ENCODE measurements at regions not wholly inside any gene's neighbourhood (a gene's known extent, or its start where the extent isn't known, plus 50 kb on each side); places are given as distances from the start of the nearest gene placed in this dataset.

DNA sequence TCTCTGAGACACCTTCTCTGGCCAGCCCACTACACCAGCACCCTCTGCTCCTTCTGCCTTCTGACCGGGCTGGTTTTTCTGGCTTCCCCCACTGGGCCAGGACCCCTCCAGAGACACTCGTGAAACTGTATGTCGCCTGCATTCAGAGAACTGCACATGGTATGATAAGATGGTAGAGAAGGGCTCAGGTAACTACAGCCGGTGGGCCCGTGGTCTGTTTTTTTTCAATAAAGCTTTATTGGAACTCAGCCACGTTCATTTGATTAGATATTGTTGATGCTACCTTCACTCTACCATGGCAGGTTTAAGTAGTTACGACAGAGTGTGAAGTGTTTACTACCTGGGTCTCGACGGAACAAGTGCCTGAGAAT is 514.0 kb downstream of the TBC1D22A start:
- Histone ChIP-seq H3K4me3 (no peak overlapping the region), H3K27ac (no peak overlapping the region)
- TF ChIP-seq, protein P1, sequence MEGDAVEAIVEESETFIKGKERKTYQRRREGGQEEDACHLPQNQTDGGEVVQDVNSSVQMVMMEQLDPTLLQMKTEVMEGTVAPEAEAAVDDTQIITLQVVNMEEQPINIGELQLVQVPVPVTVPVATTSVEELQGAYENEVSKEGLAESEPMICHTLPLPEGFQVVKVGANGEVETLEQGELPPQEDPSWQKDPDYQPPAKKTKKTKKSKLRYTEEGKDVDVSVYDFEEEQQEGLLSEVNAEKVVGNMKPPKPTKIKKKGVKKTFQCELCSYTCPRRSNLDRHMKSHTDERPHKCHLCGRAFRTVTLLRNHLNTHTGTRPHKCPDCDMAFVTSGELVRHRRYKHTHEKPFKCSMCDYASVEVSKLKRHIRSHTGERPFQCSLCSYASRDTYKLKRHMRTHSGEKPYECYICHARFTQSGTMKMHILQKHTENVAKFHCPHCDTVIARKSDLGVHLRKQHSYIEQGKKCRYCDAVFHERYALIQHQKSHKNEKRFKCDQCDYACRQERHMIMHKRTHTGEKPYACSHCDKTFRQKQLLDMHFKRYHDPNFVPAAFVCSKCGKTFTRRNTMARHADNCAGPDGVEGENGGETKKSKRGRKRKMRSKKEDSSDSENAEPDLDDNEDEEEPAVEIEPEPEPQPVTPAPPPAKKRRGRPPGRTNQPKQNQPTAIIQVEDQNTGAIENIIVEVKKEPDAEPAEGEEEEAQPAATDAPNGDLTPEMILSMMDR (IDR thresholded peaks at IDR 0.05): no peak
- no peak for DNase-seq (ENCODE audit: low spot score)

DNA sequence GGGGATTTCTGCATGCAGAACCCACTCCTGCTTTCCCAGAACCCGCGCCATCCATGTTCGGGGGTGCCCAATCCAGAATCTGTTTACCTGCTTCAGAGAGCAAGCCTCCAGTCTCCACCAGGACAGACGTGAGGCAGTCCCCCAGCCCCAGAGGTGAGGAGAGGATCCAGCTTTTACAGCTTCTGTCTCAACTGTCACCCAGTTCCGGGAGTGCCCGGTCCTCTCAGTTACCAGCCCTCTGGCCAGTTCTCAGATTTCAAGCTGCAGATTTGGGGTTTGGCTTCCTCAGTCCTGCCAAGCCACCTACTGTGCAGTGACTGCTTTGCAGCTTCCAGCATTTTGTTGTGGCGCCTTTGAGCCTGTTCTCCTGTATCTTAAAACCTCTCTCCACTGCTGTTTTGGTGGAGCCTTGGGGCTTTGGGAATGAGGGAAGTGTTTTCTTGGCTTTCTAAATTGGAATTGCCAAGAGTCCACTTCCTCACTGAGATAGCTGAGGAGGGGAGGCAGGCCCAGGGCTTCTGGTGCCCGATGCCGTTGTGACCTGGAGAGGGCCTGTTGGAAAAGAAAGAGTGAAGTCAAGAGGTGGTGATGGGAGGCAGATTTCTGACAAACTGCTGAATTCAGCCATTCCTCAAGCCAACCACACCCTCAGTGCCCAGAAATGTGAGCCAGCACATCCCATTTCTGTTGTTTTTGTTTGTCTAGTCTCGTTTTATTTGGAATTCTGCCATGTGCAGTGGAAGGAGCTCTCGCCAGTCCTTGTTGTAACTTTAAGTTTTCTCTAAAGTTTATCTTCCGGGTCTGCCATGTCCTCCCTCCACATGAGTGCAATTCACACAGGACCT is 513.4 kb downstream of the TBC1D22A start:
- DNase-seq (ENCODE audit: low spot score): no peak
- Histone ChIP-seq H3K4me3 (no peak overlapping the region), H3K27ac (no peak overlapping the region)
- TF ChIP-seq, protein P1 (IDR thresholded peaks at IDR 0.05): no peak

DNA sequence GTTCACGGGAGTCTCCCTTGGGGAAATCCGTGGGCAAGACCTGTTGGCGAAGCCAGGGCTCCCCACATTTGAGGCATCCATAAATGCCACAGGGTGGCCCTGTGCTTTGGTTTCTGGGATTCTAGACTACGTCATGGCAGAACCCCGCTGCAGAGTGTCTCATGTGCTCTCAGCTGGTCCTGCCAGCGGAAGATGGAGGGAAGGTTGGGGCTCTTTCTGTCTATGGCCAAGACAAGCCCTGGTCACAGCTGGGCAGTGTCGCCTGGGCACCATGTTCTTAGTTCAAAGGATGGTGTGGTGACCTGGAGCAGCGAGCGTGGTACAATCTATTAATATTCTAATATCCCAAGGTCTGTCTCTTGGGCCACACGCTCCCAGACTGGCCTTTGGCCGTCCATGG is 511.7 kb downstream of the TBC1D22A start:
- no peak overlapping the region for H3K27ac ChIP-seq
- TF ChIP-seq, protein P1 (IDR thresholded peaks at IDR 0.05): no peak
- DNase-seq (ENCODE audit: low spot score): no peak
- no peak overlapping the region for H3K4me3 ChIP-seq

DNA sequence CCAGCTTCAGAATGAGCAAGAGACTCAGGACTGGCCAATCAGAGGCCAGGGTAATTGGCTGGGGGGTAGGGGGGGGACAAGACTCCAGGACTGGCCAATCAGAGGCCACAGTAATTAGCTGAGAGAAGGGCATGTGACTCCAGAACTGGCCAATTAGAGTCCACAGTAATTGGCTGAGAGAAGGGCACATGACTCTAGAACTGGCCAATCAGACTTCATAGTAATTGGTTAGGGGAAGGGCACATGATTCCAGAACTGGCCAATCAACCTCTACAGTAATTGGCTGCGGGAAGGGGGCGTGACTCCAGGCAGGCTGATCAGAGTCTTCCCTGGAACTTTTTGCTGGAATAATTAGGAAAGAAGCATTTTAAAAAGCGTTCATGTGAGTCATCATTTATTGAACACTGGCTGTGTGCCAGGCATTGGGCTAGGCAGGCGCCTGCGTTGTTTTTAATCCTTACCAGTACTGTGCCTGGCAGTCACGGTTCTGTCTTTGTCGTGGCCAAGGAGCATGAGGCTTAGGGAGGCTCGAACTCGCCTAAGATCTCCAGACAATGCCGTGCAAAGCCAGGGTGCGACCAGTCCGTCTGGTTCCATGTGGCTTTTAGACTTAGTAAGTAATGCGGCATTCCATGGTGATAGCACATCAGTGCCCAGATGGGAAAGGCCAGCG is 508.1 kb downstream of the TBC1D22A start:
- TF ChIP-seq, protein P1 (IDR thresholded peaks at IDR 0.05): no peak
- Histone ChIP-seq H3K27ac (no peak overlapping the region), H3K4me3 (no peak overlapping the region)
- no peak for DNase-seq (ENCODE audit: low spot score)

DNA sequence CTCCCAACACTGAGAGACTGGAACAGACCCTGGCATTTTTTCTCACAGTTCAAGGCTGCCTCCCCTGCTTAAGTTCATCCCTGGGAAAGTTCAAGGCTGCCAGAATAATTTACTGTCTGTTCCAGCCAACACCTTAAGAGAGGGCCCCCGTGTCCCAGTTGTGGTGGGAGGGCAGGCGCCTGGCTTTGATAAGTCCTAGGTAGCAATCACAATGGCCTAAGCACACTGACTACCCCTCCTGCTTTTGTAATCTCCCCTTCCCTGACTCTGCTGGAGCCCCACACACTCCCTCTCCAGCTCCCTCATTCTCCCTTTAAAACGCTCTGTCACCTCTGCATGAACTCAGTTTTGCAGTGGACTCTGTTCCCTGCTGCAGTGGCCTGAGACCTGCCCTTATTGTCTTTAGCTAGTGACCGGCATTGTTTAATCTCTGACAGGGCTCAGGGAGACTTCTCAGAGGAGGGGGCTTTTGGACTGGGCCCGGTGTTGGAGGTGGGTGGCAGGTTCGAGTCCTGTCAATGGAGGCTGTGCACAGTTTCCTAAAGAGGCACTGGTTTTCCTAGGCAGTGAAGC is 507.2 kb downstream of the TBC1D22A start:
- DNase-seq (ENCODE audit: low spot score): no peak
- no peak overlapping the region for H3K27ac ChIP-seq

DNA sequence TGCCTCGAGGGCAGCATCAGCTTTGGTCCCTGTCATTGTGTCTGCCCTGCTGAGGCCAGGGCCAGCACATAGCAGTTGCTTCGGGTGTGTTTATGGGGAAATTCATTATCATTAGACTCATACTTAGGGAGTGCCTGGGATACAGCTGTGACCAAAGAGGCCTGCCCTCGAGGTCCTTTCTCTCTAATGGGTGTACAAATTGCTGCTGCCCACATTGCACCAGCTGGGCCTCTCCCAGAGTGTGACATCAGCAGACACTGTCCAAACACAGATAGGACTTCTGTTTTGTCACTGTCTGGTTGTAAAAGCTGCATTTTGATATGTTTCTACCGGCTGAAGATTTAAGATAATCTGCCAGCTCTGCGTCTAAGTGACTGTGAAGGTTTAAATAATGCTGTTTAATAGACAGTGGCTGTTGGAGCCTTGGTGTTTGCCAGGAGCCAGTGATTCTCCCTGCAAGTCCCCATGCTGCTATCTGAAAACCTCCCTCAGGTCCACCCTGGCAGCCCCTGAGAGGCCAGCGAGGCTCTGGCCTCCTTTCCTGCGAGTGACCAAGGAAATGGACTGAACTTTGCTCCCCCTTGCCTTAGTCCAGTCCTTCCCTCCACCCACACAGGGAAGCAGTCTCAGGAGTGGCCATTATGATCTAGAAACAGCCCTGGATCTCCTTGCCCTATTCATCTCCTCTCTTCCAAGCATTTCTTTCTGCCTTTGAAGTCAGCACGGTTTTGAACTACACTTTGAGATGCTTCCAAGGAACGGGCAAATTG is 505.2 kb downstream of the TBC1D22A start:
- Histone ChIP-seq H3K27ac (no peak overlapping the region), H3K4me3 (no peak overlapping the region)
- DNase-seq (ENCODE audit: low spot score): no peak
- TF ChIP-seq, protein P1 (IDR thresholded peaks at IDR 0.05): no peak

More for the DNA sequence above, 507.2 kb downstream of the TBC1D22A start:
- H3K4me3 ChIP-seq: no peak overlapping the region
- TF ChIP-seq, protein P1 (IDR thresholded peaks at IDR 0.05): no peak
